GM12878 (cell line): ENCODE measurements at regions not wholly inside any gene's neighbourhood (a gene's known extent, or its start where the extent isn't known, plus 50 kb on each side); places are given as distances from the start of the nearest gene placed in this dataset.

Experiments used
- EED ChIP-seq: sonication (generic); IDR thresholded peaks from 2 replicates; pipeline ENCODE4 v1.6.1; 2016; ENCODE audit warnings: antibody characterized with exemption, low read depth
- ZNF592 ChIP-seq: fragments of 450-650 bp; IDR thresholded peaks from 2 replicates; pipeline ENCODE4 v1.6.1; 2017; ENCODE audit warnings: mild to moderate bottlenecking, moderate library complexity

GRCh38 chr3:191131305-191131704 is 67.7 kb upstream of the OSTN start:
- TF ChIP-seq EED: no peak
- TF ChIP-seq ZNF592: no peak
